Stimulated activated memory B cell treated with anti-CD40 and anti-IgM and Interleukin-4, amounts not matched to agents 10 μg/mL and 1 μg/mL and 100 μg/mL, for 72 hours (primary cell): ENCODE measurements at regions not wholly inside any gene's neighbourhood (a gene's known extent, or its start where the extent isn't known, plus 50 kb on each side); places are given as distances from the start of the nearest gene placed in this dataset.
"Not testable (repeated sequence)": the region's sequence is repeated elsewhere in the genome, so short reads cannot be mapped to it uniquely, and the experiment has no call there.

Experiments
- ATAC-seq: fragments of 150-1000 bp; cut with Tn5 transposase; 2 replicates; pipeline ENCODE4 v1.10.0; 2021
- H3K27ac Mint-ChIP-seq: one replicate; pipeline ENCODE4 v1.8.0; 2022; ENCODE audit warnings: mild to moderate bottlenecking, mixed read lengths
- H3K27me3 Mint-ChIP-seq: one replicate; pipeline ENCODE4 v1.8.0; 2022; ENCODE audit warnings: mixed read lengths
- H3K36me3 Mint-ChIP-seq: one replicate; pipeline ENCODE4 v1.8.0; 2022; ENCODE audit warnings: mixed read lengths
- H3K4me1 Mint-ChIP-seq: one replicate; pipeline ENCODE4 v1.8.0; 2022; ENCODE audit warnings: mixed read lengths
- H3K4me3 Mint-ChIP-seq: one replicate; pipeline ENCODE4 v1.8.0; 2022; ENCODE audit warnings: mild to moderate bottlenecking, moderate library complexity, mixed read lengths
- H3K9me3 Mint-ChIP-seq: one replicate; pipeline ENCODE4 v1.8.0; 2022; ENCODE audit warnings: mixed read lengths

- ATAC-seq, H3K27ac Mint-ChIP-seq, H3K27me3 Mint-ChIP-seq, H3K36me3 Mint-ChIP-seq, H3K9me3 Mint-ChIP-seq, H3K4me3 Mint-ChIP-seq, H3K4me1 Mint-ChIP-seq: not testable (repeated sequence)
Measured at GRCh38 chr7:63555226-63555994, 443.2 kb upstream of the ZNF722 start.

DNA sequence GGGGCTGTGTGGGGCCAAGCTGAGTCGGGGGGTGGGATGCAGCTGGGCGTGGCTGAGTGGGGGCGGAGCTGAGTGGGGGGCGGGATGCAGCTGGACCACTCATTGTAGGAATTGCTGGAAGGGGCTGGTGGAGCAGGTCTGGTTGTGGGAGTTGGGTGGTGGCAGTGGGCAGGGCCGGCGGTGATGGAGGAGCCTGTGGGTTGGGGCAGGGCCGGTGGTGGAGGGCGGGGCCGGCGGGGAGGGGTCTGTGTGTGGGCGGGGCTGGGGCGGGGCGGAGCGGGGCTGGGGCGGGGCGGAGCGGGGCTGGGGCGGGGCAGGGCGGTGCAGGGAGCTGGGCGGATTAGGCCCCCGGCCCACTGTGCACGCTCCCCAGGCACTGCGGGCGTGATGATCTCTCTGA lies 442.4 kb upstream of the ZNF722 start:
- not testable (repeated sequence) for H3K9me3 Mint-ChIP-seq, H3K36me3 Mint-ChIP-seq, H3K4me3 Mint-ChIP-seq, H3K27me3 Mint-ChIP-seq, ATAC-seq, H3K27ac Mint-ChIP-seq, H3K4me1 Mint-ChIP-seq

DNA sequence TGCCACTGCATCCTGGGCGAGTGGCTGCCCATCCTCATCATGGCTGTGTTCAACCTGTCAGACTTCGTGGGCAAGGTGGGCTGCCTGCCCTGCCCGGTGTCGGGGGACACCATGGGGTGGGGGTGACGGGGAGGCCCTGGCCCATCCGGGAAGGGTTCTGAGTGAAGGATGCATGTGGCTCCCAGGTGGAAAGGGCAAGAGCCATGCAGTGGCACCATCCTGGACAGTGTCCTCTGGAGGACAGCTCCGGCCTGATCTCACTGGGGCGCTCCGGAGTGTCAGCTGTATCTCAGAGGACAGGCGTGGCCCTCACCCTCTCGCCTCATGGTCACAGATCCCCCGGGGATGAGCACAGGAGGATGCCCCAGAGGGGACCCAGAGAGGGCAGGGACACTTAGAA lies 439.6 kb upstream of the ZNF722 start:
- H3K9me3 Mint-ChIP-seq, H3K36me3 Mint-ChIP-seq, H3K27ac Mint-ChIP-seq, H3K4me3 Mint-ChIP-seq, H3K4me1 Mint-ChIP-seq, H3K27me3 Mint-ChIP-seq: not testable (repeated sequence)
- peak; percentile 24 for ATAC-seq

DNA sequence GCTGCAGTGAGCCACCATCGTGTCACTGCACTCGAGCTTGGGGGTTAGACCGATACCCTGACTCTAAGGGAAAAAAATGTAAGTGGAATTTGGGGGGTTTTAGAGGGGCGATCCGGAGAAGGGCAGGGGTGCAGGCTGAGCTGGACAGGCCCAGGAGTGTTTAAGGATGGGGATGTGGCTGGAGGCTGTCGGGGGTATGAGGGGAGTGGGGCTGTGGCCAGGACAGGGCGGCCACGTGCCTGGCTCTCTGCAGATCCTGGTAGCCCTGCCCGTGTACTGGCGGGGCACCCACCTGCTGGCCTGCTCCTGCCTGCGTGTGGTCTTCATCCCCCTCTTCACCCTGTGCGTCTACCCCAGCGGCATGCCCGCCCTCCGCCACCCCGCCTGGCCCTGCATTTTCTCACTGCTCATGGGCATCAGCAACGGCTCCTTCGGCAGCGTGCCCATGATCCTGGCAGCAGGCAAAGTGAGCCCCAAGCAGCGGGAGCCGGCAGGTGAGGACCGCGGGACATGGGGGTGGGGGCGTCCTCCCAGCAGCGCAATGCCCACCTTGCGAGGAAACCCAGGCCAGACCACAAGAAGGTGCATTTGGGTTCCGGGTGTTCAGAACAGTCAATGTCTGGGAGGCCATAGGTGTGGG lies 438.7 kb upstream of the ZNF722 start:
- not testable (repeated sequence) for H3K36me3 Mint-ChIP-seq, H3K4me1 Mint-ChIP-seq, H3K27ac Mint-ChIP-seq, H3K9me3 Mint-ChIP-seq, H3K4me3 Mint-ChIP-seq, H3K27me3 Mint-ChIP-seq, ATAC-seq

DNA sequence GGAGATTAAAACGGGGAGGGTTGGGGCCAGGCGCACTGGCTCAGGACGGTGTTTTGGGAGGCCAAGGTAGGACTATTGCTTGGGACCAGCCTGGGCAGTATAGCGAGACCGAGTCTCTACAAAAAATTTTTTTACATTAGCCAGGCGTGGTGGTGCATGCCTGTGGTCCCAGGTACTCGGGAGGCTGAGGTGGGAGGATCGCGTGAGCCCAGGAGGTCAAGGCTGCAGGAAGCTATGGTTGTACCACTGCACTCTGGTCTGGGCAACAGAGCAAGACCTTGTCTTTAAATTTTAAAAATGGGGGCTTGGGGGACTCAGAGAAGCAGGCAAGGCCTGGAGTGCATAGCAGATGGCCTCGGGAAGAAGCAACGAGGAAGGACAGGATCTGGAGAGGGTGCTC lies 436.7 kb upstream of the ZNF722 start:
- ATAC-seq, H3K9me3 Mint-ChIP-seq, H3K4me1 Mint-ChIP-seq, H3K36me3 Mint-ChIP-seq, H3K27ac Mint-ChIP-seq, H3K4me3 Mint-ChIP-seq, H3K27me3 Mint-ChIP-seq: not testable (repeated sequence)

DNA sequence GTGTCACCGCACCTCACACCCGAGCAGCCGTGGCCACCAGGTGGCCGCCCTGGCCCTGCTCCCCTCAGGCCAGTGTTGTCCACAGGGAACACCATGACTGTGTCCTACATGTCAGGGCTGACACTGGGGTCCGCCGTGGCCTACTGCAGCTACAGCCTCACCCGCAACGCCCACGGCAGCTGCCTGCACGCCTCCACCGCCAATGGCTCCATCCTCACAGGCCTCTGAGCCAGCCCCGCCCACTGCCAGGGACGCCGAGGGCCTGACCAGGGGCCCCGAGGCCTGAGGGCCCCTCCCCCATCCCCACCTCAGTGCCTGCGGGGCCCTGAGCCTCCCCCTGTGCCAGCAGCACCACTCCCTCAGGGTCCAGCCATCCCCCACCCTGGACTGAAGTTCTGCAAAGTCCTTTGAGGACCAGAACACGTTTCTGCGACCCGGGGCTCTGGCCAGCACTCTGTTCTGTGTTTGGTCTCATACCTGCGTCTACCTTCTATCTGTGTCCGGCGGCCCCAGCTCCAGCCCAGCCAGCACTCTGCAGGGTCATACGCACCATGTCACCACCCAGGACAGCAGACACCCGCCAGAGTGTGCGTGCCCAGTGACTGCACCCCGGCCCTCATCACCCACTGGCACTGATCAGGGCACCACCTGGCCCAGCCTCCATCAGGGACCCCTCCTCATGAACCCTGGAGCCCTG lies 436.1 kb upstream of the ZNF722 start:
- H3K36me3 Mint-ChIP-seq, H3K27ac Mint-ChIP-seq, H3K4me3 Mint-ChIP-seq, H3K27me3 Mint-ChIP-seq, H3K4me1 Mint-ChIP-seq, H3K9me3 Mint-ChIP-seq: not testable (repeated sequence)
- peak; percentile 9 for ATAC-seq

- not testable (repeated sequence) for H3K36me3 Mint-ChIP-seq, H3K4me1 Mint-ChIP-seq, H3K27me3 Mint-ChIP-seq, H3K27ac Mint-ChIP-seq, H3K9me3 Mint-ChIP-seq, ATAC-seq, H3K4me3 Mint-ChIP-seq
Measured at GRCh38 chr7:63563151-63563940, 435.3 kb upstream of the ZNF722 start.

DNA sequence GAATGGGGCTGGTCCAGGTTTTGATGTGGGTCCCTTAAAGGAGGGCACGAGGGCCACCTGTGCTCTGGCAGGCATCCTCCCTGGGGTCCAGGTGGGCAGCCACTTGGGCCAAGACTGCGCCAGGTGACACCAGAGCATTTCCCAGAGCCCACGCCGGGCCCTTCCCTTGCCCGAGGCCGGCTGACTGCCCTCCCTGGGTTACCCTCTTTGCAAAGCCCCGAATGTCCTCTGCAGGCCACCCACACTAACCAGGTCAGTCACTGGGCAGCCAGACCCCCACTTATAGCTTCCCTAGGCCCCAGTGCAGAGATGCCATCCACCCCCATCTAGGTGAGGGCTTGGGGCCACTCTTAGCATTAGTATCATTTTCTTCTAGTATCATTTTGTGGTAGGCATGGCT lies 433.8 kb upstream of the ZNF722 start:
- H3K4me1 Mint-ChIP-seq, H3K27ac Mint-ChIP-seq, H3K9me3 Mint-ChIP-seq, H3K36me3 Mint-ChIP-seq, H3K27me3 Mint-ChIP-seq, ATAC-seq, H3K4me3 Mint-ChIP-seq: not testable (repeated sequence)

- H3K9me3 Mint-ChIP-seq, result peaks cover 11% of the 10 kb centered on the region
- H3K27me3 Mint-ChIP-seq, H3K27ac Mint-ChIP-seq, H3K4me1 Mint-ChIP-seq, H3K4me3 Mint-ChIP-seq, ATAC-seq, H3K36me3 Mint-ChIP-seq: not testable (repeated sequence)
Measured at GRCh38 chr7:63566886-63567285, 431.8 kb upstream of the ZNF722 start.

- H3K36me3 Mint-ChIP-seq, H3K27ac Mint-ChIP-seq, H3K4me1 Mint-ChIP-seq, ATAC-seq, H3K27me3 Mint-ChIP-seq, H3K4me3 Mint-ChIP-seq: not testable (repeated sequence)
- peaks cover 11% of the 10 kb centered on the region for H3K9me3 Mint-ChIP-seq
Measured at GRCh38 chr7:63567636-63568035, 431.0 kb upstream of the ZNF722 start.

DNA sequence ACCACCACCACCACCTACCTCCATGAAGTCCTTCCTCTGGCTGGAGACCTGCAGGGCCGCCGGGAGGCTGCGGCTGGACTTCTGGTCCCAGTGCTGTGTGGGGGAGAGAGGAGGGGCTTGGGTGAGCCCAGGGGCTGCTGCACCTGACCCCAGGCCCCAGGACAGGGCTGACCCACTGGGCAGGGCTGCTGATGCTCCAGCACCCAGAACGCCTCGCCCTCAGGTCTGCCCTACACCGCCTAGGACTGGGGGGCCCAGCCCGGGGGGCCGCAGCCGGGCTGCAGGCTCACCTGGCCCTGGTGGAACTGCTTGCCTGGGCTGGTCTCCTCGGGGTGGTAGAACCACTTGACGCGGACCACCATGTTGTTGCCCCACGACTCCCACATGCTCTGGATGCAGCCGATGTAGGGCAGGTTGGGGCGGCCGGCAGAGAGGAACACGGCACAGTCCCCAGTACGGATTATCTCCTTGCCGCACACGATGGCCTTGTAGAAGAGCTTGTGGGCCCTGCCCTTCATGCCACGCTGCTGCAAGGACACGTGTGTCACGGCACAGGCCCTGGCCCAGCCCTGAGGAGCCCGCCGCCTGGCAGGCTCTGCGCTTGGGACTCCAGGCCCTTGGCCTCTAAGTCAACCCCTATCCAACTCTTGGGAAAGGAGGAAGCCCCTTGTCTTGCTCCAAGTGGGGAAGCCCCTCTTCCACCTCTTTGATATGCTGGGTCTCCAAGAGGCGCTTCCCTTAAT lies 429.9 kb upstream of the ZNF722 start:
- H3K27me3 Mint-ChIP-seq, H3K36me3 Mint-ChIP-seq, H3K4me1 Mint-ChIP-seq, H3K27ac Mint-ChIP-seq, H3K4me3 Mint-ChIP-seq: not testable (repeated sequence)
- peak; percentile 25 for ATAC-seq
- peaks cover 11% of the 10 kb centered on the region for H3K9me3 Mint-ChIP-seq

- not testable (repeated sequence) for ATAC-seq, H3K27me3 Mint-ChIP-seq, H3K4me1 Mint-ChIP-seq
Measured at GRCh38 chr7:63570386-63571115, 428.1 kb upstream of the ZNF722 start.

GRCh38 chr7:63572196-63572595 lies 426.5 kb upstream of the ZNF722 start:
- H3K4me3 Mint-ChIP-seq, H3K27me3 Mint-ChIP-seq, H3K4me1 Mint-ChIP-seq, H3K27ac Mint-ChIP-seq, H3K36me3 Mint-ChIP-seq: not testable (repeated sequence)
- ATAC-seq, result peak; percentile 2
- peaks cover 14% of the 10 kb centered on the region for H3K9me3 Mint-ChIP-seq

More at GRCh38 chr7:63570386-63571115, 428.1 kb upstream of the ZNF722 start:
- not testable (repeated sequence) for H3K27ac Mint-ChIP-seq, H3K36me3 Mint-ChIP-seq, H3K4me3 Mint-ChIP-seq
- peaks cover 11% of the 10 kb centered on the region for H3K9me3 Mint-ChIP-seq

DNA sequence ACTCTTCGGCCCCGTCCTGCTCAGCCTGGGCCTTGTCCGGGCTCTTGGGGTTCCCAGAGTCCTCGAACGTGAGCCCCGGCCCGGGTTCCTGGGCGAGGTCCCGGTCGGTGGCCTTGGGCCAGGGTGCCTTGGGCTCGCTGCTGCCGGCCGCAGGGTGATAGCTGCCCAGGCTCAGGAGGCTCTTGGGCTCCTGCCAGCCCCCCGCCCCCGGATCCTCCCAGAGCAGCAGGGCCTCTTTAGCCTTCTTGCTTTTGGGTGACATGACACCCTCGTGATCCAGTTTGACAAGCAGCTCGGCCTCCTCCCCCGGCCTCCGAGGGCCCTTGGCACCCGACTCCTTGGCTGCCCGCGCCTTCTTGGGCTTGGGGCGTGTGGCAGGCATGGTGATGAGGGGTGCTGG lies 425.7 kb upstream of the ZNF722 start:
- not testable (repeated sequence) for H3K4me3 Mint-ChIP-seq, H3K27ac Mint-ChIP-seq, ATAC-seq, H3K4me1 Mint-ChIP-seq, H3K27me3 Mint-ChIP-seq, H3K36me3 Mint-ChIP-seq
- peaks cover 11% of the 10 kb centered on the region for H3K9me3 Mint-ChIP-seq
